Bronchial epithelial cell (primary cell): ENCODE measurements at regions not wholly inside any gene's neighbourhood (a gene's known extent, or its start where the extent isn't known, plus 50 kb on each side); places are given as distances from the start of the nearest gene placed in this dataset.

Source experiments
- DNase-seq: peaks from one replicate; pipeline ENCODE4 v3.0.0-alpha.2; 2010; ENCODE audit warnings: low read depth
- FAIRE-seq: peaks from 2 replicates; lab custom pipeline; 2011; peaks lifted over from hg19 to GRCh38; lab: Jason Lieb, UNC
- H3K27me3 ChIP-seq: 2 replicates; pipeline ENCODE4 v1.5.1; 2011; ENCODE audit warnings: low read length; ENCODE audit not compliant: control insufficient read depth, insufficient read depth
- H3K36me3 ChIP-seq: 2 replicates; pipeline ENCODE4 v1.5.1; 2011; ENCODE audit warnings: low read length; ENCODE audit not compliant: control insufficient read depth, insufficient read depth
- H3K4me3 ChIP-seq: 2 replicates; pipeline ENCODE4 v1.5.1; 2011; ENCODE audit warnings: mild to moderate bottlenecking, low read depth, low read length, control low read depth
- TF ChIP-seq, protein P1 (sequence below): IDR thresholded peaks from 2 replicates; pipeline ENCODE4 v1.5.1; 2011; ENCODE audit warnings: mild to moderate bottlenecking, moderate library complexity, low read length, control low read depth, inconsistent platforms; ENCODE audit not compliant: insufficient read depth, severe bottlenecking

DNA sequence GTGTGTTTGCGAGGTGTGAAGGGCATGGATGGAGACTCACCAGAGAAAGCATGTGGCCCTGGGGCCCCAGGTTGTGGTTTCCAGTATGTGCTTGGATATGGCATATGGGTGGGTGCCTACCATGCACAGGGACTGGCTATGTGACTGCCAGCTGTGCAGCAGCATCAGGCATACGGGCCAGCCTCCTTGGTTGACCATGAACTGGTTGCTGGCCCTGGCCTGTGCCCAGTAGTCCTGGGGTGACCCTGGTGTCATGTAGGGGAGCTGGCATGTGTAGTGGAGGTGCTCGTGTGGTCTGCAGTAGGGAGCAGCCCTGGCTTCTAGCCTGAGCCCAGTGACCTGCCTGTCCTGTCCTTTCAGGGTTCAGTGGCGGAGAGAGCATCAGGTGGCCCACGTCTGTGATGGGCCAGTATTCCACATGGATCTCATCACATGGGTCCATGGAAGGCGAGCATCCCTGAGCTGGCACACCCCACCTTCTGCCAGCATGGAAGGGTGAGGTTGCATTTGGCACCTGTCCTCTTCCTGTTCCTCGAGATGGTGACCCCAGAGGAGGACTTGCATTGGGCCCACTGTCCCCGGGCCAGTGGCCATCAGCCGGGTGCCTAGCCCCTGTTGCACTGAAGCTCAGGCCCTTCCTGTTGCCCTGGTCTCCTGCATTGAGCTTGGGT is 228.9 kb downstream of the SNRPN start:
- no peak overlapping the region for H3K4me3 ChIP-seq
- H3K27me3 ChIP-seq, result no peaks in the 10 kb centered on the region
- TF ChIP-seq, protein P1, sequence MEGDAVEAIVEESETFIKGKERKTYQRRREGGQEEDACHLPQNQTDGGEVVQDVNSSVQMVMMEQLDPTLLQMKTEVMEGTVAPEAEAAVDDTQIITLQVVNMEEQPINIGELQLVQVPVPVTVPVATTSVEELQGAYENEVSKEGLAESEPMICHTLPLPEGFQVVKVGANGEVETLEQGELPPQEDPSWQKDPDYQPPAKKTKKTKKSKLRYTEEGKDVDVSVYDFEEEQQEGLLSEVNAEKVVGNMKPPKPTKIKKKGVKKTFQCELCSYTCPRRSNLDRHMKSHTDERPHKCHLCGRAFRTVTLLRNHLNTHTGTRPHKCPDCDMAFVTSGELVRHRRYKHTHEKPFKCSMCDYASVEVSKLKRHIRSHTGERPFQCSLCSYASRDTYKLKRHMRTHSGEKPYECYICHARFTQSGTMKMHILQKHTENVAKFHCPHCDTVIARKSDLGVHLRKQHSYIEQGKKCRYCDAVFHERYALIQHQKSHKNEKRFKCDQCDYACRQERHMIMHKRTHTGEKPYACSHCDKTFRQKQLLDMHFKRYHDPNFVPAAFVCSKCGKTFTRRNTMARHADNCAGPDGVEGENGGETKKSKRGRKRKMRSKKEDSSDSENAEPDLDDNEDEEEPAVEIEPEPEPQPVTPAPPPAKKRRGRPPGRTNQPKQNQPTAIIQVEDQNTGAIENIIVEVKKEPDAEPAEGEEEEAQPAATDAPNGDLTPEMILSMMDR, result no peak
- DNase-seq (no peak), FAIRE-seq (no peak)
- H3K36me3 ChIP-seq, result no peaks in the 10 kb centered on the region

DNA sequence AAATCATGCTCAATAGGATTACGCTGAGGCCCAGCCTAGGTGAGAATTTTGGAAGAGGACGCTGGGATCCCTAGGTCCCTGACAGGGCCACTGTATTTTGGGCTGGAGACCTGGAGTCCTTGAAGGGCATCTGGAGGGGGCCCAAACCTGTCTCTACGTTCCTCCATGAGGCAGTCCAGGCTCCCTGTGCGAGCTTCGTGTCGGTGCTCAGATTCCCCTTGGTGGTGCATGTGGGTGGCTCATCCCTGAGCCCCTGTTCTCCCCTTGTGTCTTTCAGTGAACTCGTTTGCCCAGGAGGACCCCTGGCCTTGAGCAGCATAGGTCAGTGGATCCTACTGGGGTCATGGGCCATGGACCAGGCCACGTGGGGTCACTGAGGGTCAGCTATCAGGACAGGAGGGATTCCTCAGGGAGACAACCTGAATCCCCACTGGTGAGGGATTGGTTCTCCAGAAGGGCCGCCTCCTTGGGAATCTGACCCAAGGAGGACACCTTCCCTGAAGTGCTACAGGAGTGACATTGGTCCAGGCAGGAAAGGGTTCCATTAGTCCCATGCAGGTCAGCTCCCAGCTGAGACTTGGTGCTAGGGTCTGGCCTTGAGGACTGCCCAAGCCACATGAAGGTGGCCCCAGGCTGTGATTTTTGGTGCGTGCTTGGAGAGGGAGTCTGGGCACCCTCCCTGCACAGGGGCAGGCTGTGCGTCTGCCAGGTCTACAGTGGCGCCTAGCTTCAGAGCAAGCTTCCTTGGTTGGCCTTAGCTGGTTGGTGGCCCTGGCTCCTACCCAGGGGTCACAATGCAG is 229.8 kb downstream of the SNRPN start:
- TF ChIP-seq, protein P1, result no peak
- Histone ChIP-seq H3K27me3 (no peaks in the 10 kb centered on the region), H3K36me3 (no peaks in the 10 kb centered on the region), H3K4me3 (no peak overlapping the region)
- FAIRE-seq, result no peak
- DNase-seq, result no peak

DNA sequence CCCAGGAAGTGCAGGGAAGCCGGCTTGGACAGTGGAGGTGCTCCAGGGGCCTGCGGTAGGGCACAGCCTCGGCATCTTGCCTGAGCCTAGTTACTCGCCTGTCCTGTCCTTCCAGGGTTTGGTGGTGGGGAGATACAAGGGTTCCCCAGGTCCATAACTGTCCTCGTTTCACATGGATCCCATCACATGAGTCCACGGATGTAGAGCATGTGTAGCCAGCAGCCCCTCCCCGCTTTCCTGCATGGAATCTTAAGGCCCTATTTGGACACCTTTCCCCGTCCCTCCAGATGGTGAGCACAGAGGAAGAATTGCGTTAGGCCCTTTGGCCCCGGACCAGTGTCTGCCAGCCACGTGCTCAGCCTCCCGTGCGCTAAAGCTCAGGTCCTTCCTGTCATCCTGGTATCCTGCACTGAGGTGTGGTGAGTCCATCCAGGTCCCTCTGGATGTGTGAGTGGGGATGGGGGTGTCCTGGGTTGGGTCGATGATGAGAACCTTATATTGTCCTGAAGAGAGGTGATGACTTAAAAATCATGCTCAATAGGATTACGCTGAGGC is 230.4 kb downstream of the SNRPN start:
- no peak for DNase-seq
- no peaks in the 10 kb centered on the region for H3K27me3 ChIP-seq
- no peaks in the 10 kb centered on the region for H3K36me3 ChIP-seq
- FAIRE-seq, result no peak
- no peak overlapping the region for H3K4me3 ChIP-seq
- TF ChIP-seq, protein P1, result no peak

DNA sequence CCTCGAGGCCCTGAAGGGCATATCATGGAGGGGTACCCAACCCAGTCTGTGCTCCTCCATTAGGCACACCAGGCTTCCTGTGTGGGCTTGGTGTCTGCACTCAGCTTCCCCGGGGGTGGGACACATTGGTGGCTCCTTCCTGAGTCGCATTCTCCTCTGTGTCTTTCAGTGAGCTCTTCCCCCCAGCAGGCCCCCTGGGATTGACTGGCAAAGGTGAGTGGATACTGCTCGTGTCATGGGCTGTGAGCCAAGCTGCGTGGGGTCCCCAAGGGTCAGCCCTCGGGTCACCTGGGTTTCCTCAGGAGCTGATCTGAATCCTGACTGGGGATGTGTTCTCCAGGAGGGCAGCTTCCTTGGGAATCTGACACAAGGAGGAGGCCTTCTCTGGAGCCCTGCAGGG is 231.0 kb downstream of the SNRPN start:
- DNase-seq (no peak), FAIRE-seq (no peak)
- TF ChIP-seq, protein P1, result no peak
- no peaks in the 10 kb centered on the region for H3K27me3 ChIP-seq
- no peaks in the 10 kb centered on the region for H3K36me3 ChIP-seq
- H3K4me3 ChIP-seq, result no peak overlapping the region

DNA sequence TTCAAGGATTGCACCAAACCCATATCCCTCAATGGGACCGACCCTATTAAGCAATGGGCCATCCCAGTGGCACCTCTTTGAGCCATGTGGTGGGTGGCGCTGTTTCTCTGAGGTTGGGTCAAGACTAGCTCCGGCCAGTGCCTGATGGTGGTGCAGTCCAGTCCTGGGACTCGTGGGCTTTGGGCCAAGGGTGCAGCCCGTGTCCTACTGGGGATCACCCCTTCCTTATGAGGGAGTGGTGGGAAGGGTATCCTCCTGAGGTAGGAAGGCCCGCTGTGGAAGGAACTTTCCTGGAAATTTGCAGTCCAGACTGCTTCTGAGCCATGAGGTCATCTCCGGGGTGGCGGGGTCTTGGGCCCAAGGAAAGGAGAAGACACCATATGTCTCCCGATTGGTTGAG is 231.6 kb downstream of the SNRPN start:
- no peaks in the 10 kb centered on the region for H3K27me3 ChIP-seq
- H3K4me3 ChIP-seq, result no peak overlapping the region
- no peak for FAIRE-seq
- TF ChIP-seq, protein P1, result no peak
- H3K36me3 ChIP-seq, result no peaks in the 10 kb centered on the region
- DNase-seq, result no peak
